ENCODE measurements at regions not wholly inside any gene's neighbourhood (a gene's known extent, or its start where the extent isn't known, plus 50 kb on each side); places are given as distances from the start of the nearest gene placed in this dataset.
"Not testable (repeated sequence)": the region's sequence is repeated elsewhere in the genome, so short reads cannot be mapped to it uniquely, and the experiment has no call there.

GRCh38 chr6:14887181-14887580, 358.7 kb upstream of the JARID2 start:
- no peak for DNase-seq (ENCODE audit: low spot score)

- DNase-seq (ENCODE audit: low spot score), result no peak
These were observed 357.8 kb upstream of the JARID2 start for GRCh38 chr6:14887986-14888574.

GRCh38 chr6:14888575-14889000, 357.3 kb upstream of the JARID2 start:
- DNase-seq (ENCODE audit: low spot score), result no peak

- DNase-seq (ENCODE audit: low spot score), result no peak
These were observed 356.7 kb upstream of the JARID2 start for GRCh38 chr6:14889188-14889587.

- no peak for DNase-seq (ENCODE audit: low spot score)
These were observed 356.0 kb upstream of the JARID2 start for GRCh38 chr6:14889611-14890593.

- not testable (repeated sequence) for DNase-seq (ENCODE audit: low spot score)
These were observed 354.0 kb upstream of the JARID2 start for GRCh38 chr6:14891820-14892375.

GRCh38 chr6:14894105-14894504, 351.8 kb upstream of the JARID2 start:
- DNase-seq (ENCODE audit: low spot score), result no peak

GRCh38 chr6:14896475-14896874, 349.4 kb upstream of the JARID2 start:
- DNase-seq (ENCODE audit: low spot score), result no peak

- DNase-seq (ENCODE audit: low spot score), result no peak
These were observed 348.0 kb upstream of the JARID2 start for GRCh38 chr6:14897831-14898230.

GRCh38 chr6:14899441-14899840, 346.4 kb upstream of the JARID2 start:
- not testable (repeated sequence) for DNase-seq (ENCODE audit: low spot score)

GRCh38 chr6:14900919-14901318, 344.9 kb upstream of the JARID2 start:
- no peak for DNase-seq (ENCODE audit: low spot score)

GRCh38 chr6:14903176-14904038, 342.5 kb upstream of the JARID2 start:
- no peak for DNase-seq (ENCODE audit: low spot score)

GRCh38 chr6:14905201-14905600, 340.7 kb upstream of the JARID2 start:
- no peak for DNase-seq (ENCODE audit: low spot score)

- no peak for DNase-seq (ENCODE audit: low spot score)
These were observed 339.2 kb upstream of the JARID2 start for GRCh38 chr6:14906621-14907020.

- DNase-seq (ENCODE audit: low spot score), result peak; percentile 56
These were observed 334.9 kb upstream of the JARID2 start for GRCh38 chr6:14910692-14911547.

- no peak for DNase-seq (ENCODE audit: low spot score)
These were observed 333.6 kb upstream of the JARID2 start for GRCh38 chr6:14912226-14912625.

- no peak for DNase-seq (ENCODE audit: low spot score)
These were observed 333.2 kb upstream of the JARID2 start for GRCh38 chr6:14912706-14913105.

- DNase-seq (ENCODE audit: low spot score), result no peak
These were observed 331.9 kb upstream of the JARID2 start for GRCh38 chr6:14913931-14914330.

- no peak for DNase-seq (ENCODE audit: low spot score)
These were observed 329.7 kb upstream of the JARID2 start for GRCh38 chr6:14915888-14916832.
